K562 (cell line): ENCODE measurements at regions not wholly inside any gene's neighbourhood (a gene's known extent, or its start where the extent isn't known, plus 50 kb on each side); places are given as distances from the start of the nearest gene placed in this dataset.

Experiments used
- ATAC-seq: fragments of 200-7000 bp; cut with Tn5 transposase; 3 replicates; pipeline ENCODE4 v1.9.1; 2020; ENCODE audit warnings: moderate library complexity
- BruUV-seq: library from RNA; stranded (reverse); fragments of 400-500 nt; replicated peaks from 2 replicates; lab custom pipeline; 2021; lab: Mats Ljungman, UMichigan
- CTCF ChIA-PET: fragments of 300-600 bp; formaldehyde crosslinking; extraction: SDS; loops from one replicate; lab custom pipeline; 2021; ENCODE audit warnings: low intra/inter-chr PET ratio; lab: Yijun Ruan, JAX
- POLR2A ChIA-PET: fragments of 300-600, 350-650 bp; sonication (Branson Sonifier 250); formaldehyde crosslinking; extraction: SDS; loops from one replicate; lab custom pipeline; 2021; ENCODE audit warnings: antibody characterized with exemption, inconsistent platforms; lab: Yijun Ruan, JAX
- DNase-seq, 4 experiments: peaks; one replicate each; pipeline versions ENCODE4 v3.0.0 to v3.0.0-alpha.2; 2011 to 2018; ENCODE audit warnings: low spot score in 3 of 4, mixed read lengths in 3 of 4; ENCODE audit errors: extremely low read depth in 1 of 4
- FAIRE-seq: peaks from 2 replicates; lab custom pipeline; 2011; peaks lifted over from hg19 to GRCh38; lab: Jason Lieb, UNC
- H2AFZ ChIP-seq: 2 replicates; pipeline ENCODE4 v1.6.0; 2011; ENCODE audit warnings: low read depth, low read length, control low read depth, inconsistent platforms
- H3K27ac ChIP-seq: fragments of 200-600 bp; 3 replicates; pipeline ENCODE4 v1.8.0; 2011; ENCODE audit warnings: low read depth, mild to moderate bottlenecking, control low read depth, inconsistent platforms, low read length, moderate library complexity, mixed read lengths; ENCODE audit errors: extremely low read depth
- H3K27me3 ChIP-seq, 2 experiments: fragments of 300-600 bp in 1 of 2; 2 replicates in 1 of 2; 3 replicates in 1 of 2; pipeline versions ENCODE4 v1.6.0 to v1.8.0; 2011; ENCODE audit warnings: inconsistent platforms in 2 of 2, low read length in 2 of 2, mild to moderate bottlenecking in 1 of 2, mixed read lengths in 1 of 2, moderate library complexity in 1 of 2; ENCODE audit not compliant: control insufficient read depth in 2 of 2, insufficient read depth in 2 of 2
- H3K36me3 ChIP-seq: fragments of 300-600 bp; 3 replicates; pipeline ENCODE4 v1.8.0; 2011; ENCODE audit warnings: mild to moderate bottlenecking, low read length, inconsistent platforms; ENCODE audit not compliant: control insufficient read depth, insufficient read depth
- H3K4me1 ChIP-seq, 2 experiments: fragments of 200-600 bp in 1 of 2; replicated peaks in 1 of 2; 2 replicates in 1 of 2; 3 replicates in 1 of 2; pipeline versions ENCODE4 v1.5.1 to v1.8.0; 2011; ENCODE audit warnings: inconsistent platforms in 2 of 2, low read length in 2 of 2, mild to moderate bottlenecking in 1 of 2, mixed read lengths in 1 of 2, moderate library complexity in 1 of 2; ENCODE audit not compliant: control insufficient read depth in 2 of 2, insufficient read depth in 2 of 2
- H3K4me2 ChIP-seq: 2 replicates; pipeline ENCODE4 v1.6.1; 2011; ENCODE audit warnings: low read length, control low read depth, inconsistent platforms, mixed read lengths; ENCODE audit not compliant: insufficient read depth
- H3K4me3 ChIP-seq: fragments of 200-600 bp; sonication (generic), shearing (Covaris generic); 2 replicates; pipeline ENCODE4 v1.5.1; 2016; ENCODE audit warnings: control low read depth, inconsistent platforms
- H3K79me2 ChIP-seq: fragments of 200-600 bp; 3 replicates; pipeline ENCODE4 v1.8.0; 2011; ENCODE audit warnings: low read length, inconsistent platforms; ENCODE audit not compliant: control insufficient read depth, insufficient read depth
- H3K9ac ChIP-seq, 2 experiments: 2 replicates each; pipeline versions ENCODE4 v1.6.0 to v1.6.1; 2011; ENCODE audit warnings: low read depth in 2 of 2, low read length in 2 of 2, control low read depth in 1 of 2, inconsistent platforms in 1 of 2, mild to moderate bottlenecking in 1 of 2, mixed read lengths in 1 of 2; ENCODE audit not compliant: insufficient read depth in 1 of 2
- H3K9me1 ChIP-seq: one replicate; pipeline ENCODE4 v1.6.0; 2011; ENCODE audit warnings: inconsistent platforms, mild to moderate bottlenecking, low read length, moderate library complexity; ENCODE audit not compliant: control insufficient read depth, insufficient read depth
- H3K9me3 ChIP-seq: replicated peaks from 2 replicates; pipeline ENCODE4 v1.5.1; 2011; ENCODE audit warnings: low read depth, low read length, inconsistent platforms; ENCODE audit not compliant: control insufficient read depth, insufficient read depth
- H4K20me1 ChIP-seq: replicated peaks from 2 replicates; pipeline ENCODE4 v1.6.1; 2011; ENCODE audit warnings: low read length, inconsistent platforms, mixed read lengths; ENCODE audit not compliant: control insufficient read depth, insufficient read depth
- ATF3 ChIP-seq, 2 experiments: fragments of 450-650 bp in 1 of 2; sonication (generic) in 1 of 2; formaldehyde crosslinking in 1 of 2; IDR thresholded peaks in 1 of 2; conservative IDR thresholded peaks in 1 of 2; 2 replicates each; pipeline versions ENCODE4 v1.6.1 to v1.8.1; 2016 to 2023; ENCODE audit warnings: mild to moderate bottlenecking in 2 of 2, moderate library complexity in 2 of 2, inconsistent platforms in 1 of 2, missing genetic modification reagents in 1 of 2
- BRCA1 ChIP-seq, 2 experiments: fragments of 450-650 bp in 1 of 2; sonication (generic) in 1 of 2; formaldehyde crosslinking in 1 of 2; IDR thresholded peaks; 2 replicates each; pipeline versions ENCODE4 v1.5.0 to v1.6.1; 2017 to 2020; ENCODE audit warnings: mild to moderate bottlenecking in 1 of 2, missing genetic modification reagents in 1 of 2
- C11orf30 ChIP-seq: fragments of 450-650 bp; IDR thresholded peaks from 2 replicates; pipeline ENCODE4 v1.6.1; 2016; ENCODE audit warnings: low read depth, mild to moderate bottlenecking
- CEBPG ChIP-seq, 3 experiments: fragments of 200-800 bp in 1 of 3; sonication (Bioruptor generic) in 1 of 3; sonication (generic) in 1 of 3; formaldehyde crosslinking in 1 of 3; IDR thresholded peaks in 2 of 3; conservative IDR thresholded peaks in 1 of 3; 2 replicates each; pipeline versions ENCODE4 v1.6.1 to v1.8.0; 2016 to 2022; ENCODE audit warnings: missing compliant biosample characterization in 2 of 3, missing genetic modification characterization in 2 of 3, mild to moderate bottlenecking in 1 of 3, missing genetic modification reagents in 1 of 3
- DDX20 ChIP-seq: fragments of 450-650 bp; IDR thresholded peaks from 2 replicates; pipeline ENCODE4 v1.6.1; 2016; ENCODE audit warnings: missing genetic modification characterization, low read depth, mild to moderate bottlenecking, missing compliant biosample characterization, moderate library complexity
- EWSR1 ChIP-seq: fragments of 450-650 bp; IDR thresholded peaks from 2 replicates; pipeline ENCODE4 v1.6.1; 2018; ENCODE audit warnings: borderline replicate concordance, mild to moderate bottlenecking, low read depth, moderate library complexity; ENCODE audit not compliant: partially characterized antibody
- GATA2 ChIP-seq: sonication (generic); formaldehyde crosslinking; IDR thresholded peaks from 2 replicates; pipeline ENCODE4 v1.4.0; 2020; ENCODE audit warnings: mild to moderate bottlenecking, missing genetic modification reagents
- HDAC2 ChIP-seq: fragments of 450-650 bp; IDR thresholded peaks from 2 replicates; pipeline ENCODE4 v1.6.1; 2016; ENCODE audit warnings: mild to moderate bottlenecking
- HSF4 ChIP-seq: fragments of 250-450 bp; sonication (Bioruptor Pico); IDR thresholded peaks from 2 replicates; pipeline ENCODE4 v2.1.2; 2022; ENCODE audit warnings: mild to moderate bottlenecking, moderate library complexity, borderline replicate concordance
- MIER1 ChIP-seq: fragments of 450-650 bp; IDR thresholded peaks from 2 replicates; pipeline ENCODE4 v1.6.1; 2016; ENCODE audit warnings: antibody characterized with exemption, mild to moderate bottlenecking, low read depth
- MTF1 ChIP-seq: fragments of 250-450 bp; sonication (Bioruptor Pico); IDR thresholded peaks from 2 replicates; pipeline ENCODE4 v1.9.0; 2021; ENCODE audit warnings: moderate library complexity, mild to moderate bottlenecking, inconsistent platforms, borderline replicate concordance
- XRCC5 ChIP-seq: fragments of 200-400 bp; formaldehyde crosslinking; IDR thresholded peaks from 2 replicates; pipeline ENCODE4 v1.6.1; 2017; ENCODE audit warnings: low read depth, mild to moderate bottlenecking, low read length
- ZC3H4 ChIP-seq: sonication (generic); formaldehyde crosslinking; IDR thresholded peaks from 2 replicates; pipeline ENCODE4 v1.9.0; 2021; ENCODE audit warnings: missing genetic modification reagents, borderline replicate concordance
- ZFP30 ChIP-seq: fragments of 250-450 bp; sonication (Bioruptor Pico); IDR thresholded peaks from 2 replicates; pipeline ENCODE4 v1.8.0; 2022; ENCODE audit warnings: moderate library complexity, mild to moderate bottlenecking, inconsistent platforms, borderline replicate concordance
- ZNF3 ChIP-seq: fragments of 250-450 bp; sonication (Bioruptor Pico); IDR thresholded peaks from 2 replicates; pipeline ENCODE4 v1.5.0; 2021; ENCODE audit warnings: mild to moderate bottlenecking, moderate library complexity
- ZNF347 ChIP-seq: fragments of 450-650 bp; formaldehyde crosslinking; IDR thresholded peaks from 2 replicates; pipeline ENCODE4 v1.4.0; 2020; ENCODE audit warnings: low read depth, mild to moderate bottlenecking, moderate library complexity
- ZNF707 ChIP-seq: fragments of 250-450 bp; sonication (Bioruptor Pico); conservative IDR thresholded peaks from 2 replicates; pipeline ENCODE4 v1.8.0; 2022; ENCODE audit warnings: inconsistent platforms, mild to moderate bottlenecking, moderate library complexity
- ZNF780A ChIP-seq: fragments of 250-450 bp; sonication (Bioruptor Pico); IDR thresholded peaks from 2 replicates; pipeline ENCODE4 v1.5.0; 2021; ENCODE audit warnings: mild to moderate bottlenecking
- WGBS: fragments of 100-300 bp; shearing (Covaris generic); methylation state at CpG from one replicate; pipeline ENCODE4 v1.1.6; 2016; ENCODE audit warnings: low coverage, mixed read lengths; ENCODE audit not compliant: insufficient coverage; ENCODE audit errors: missing lambda C conversion rate; 5-methylcytosine and 5-hydroxymethylcytosine counted together
- in situ Hi-C: fragments of 300-500 bp; cut with MboI; formaldehyde crosslinking; loops from 4 replicates; pipeline ENCODE4 v1.15.0; 2018; ENCODE audit warnings: inconsistent platforms, mixed read lengths
- intact Hi-C: fragments of 100-400 bp; cut with micrococcal nuclease; formaldehyde crosslinking; loops from 2 replicates; pipeline ENCODE4 v1.14.2; 2022

- Histone ChIP-seq H4K20me1 (no peaks in the 10 kb centered on the region), H2AFZ (no peak overlapping the region), H3K9me3 (no peaks in the 10 kb centered on the region; the same call in 1 of the 2 replicates), H3K36me3 (no peaks in the 10 kb centered on the region), H3K9ac (no peak overlapping the region), H3K27me3 (no peaks in the 10 kb centered on the region), H3K27ac (no peak overlapping the region), H3K79me2 (no peaks in the 10 kb centered on the region), H3K9me1 (no peaks in the 10 kb centered on the region), H3K4me2 (no peak overlapping the region), H3K4me1 (no peaks in the 10 kb centered on the region), H3K4me3 (no peak overlapping the region)
- in situ Hi-C loops, result no loop called here
- no peak for TF ChIP-seq GATA2 (CRISPR knock-in tag)
- TF ChIP-seq ATF3 (IDR thresholded peaks at IDR 0.05), result no peak
- no peak for TF ChIP-seq ATF3 (CRISPR knock-in tag; conservative IDR thresholded peaks at IDR 0.05)
- no peak for TF ChIP-seq DDX20
- no peak for TF ChIP-seq ZNF347 (CRISPR knock-in tag)
- TF ChIP-seq XRCC5, result no peak
- no peak for TF ChIP-seq CEBPG (CRISPR knock-in tag; IDR thresholded peaks at IDR 0.05)
- no peak for TF ChIP-seq CEBPG (tag; conservative IDR thresholded peaks at IDR 0.05 in 1 of 2, IDR thresholded peaks at IDR 0.05 in 1 of 2)
- TF ChIP-seq ZNF780A (CRISPR knock-in tag), result no peak
- no peak for TF ChIP-seq C11orf30
- no peak for TF ChIP-seq MTF1 (CRISPR knock-in tag)
- no peak for TF ChIP-seq MIER1
- TF ChIP-seq HSF4 (CRISPR knock-in tag), result no peak
- TF ChIP-seq ZNF707, result no peak
- no peak for TF ChIP-seq EWSR1
- no peak for TF ChIP-seq ZFP30 (CRISPR knock-in tag)
- TF ChIP-seq HDAC2, result no peak
- no peak for TF ChIP-seq ZC3H4 (CRISPR knock-in tag)
- TF ChIP-seq BRCA1 (IDR thresholded peaks at IDR 0.05), result no peak
- TF ChIP-seq BRCA1 (CRISPR knock-in tag; IDR thresholded peaks at IDR 0.05), result no peak
- TF ChIP-seq ZNF3 (CRISPR knock-in tag), result no peak
- POLR2A ChIA-PET, result no interaction called here
- no peak for DNase-seq
- WGBS, result 0% methylated on average over 1 of the region's 3 CpGs
- BruUV-seq, result no TSS peak
- intact Hi-C loops, result no loop called here
- CTCF ChIA-PET, result no interaction called here
- ATAC-seq, result no peak
- no peak for FAIRE-seq
Observed at GRCh38 chr10:130492266-130492934, 356.2 kb downstream of the GLRX3 start.
